Bronchial epithelial cell (primary cell): ENCODE measurements at regions not wholly inside any gene's neighbourhood (a gene's known extent, or its start where the extent isn't known, plus 50 kb on each side); places are given as distances from the start of the nearest gene placed in this dataset.

ENCODE experiments used
- DNase-seq: peaks from one replicate; pipeline ENCODE4 v3.0.0-alpha.2; 2010; ENCODE audit warnings: low read depth
- FAIRE-seq: peaks from 2 replicates; lab custom pipeline; 2011; peaks lifted over from hg19 to GRCh38; lab: Jason Lieb, UNC
- H3K27me3 ChIP-seq: 2 replicates; pipeline ENCODE4 v1.5.1; 2011; ENCODE audit warnings: low read length; ENCODE audit not compliant: control insufficient read depth, insufficient read depth
- H3K36me3 ChIP-seq: 2 replicates; pipeline ENCODE4 v1.5.1; 2011; ENCODE audit warnings: low read length; ENCODE audit not compliant: control insufficient read depth, insufficient read depth
- H3K4me3 ChIP-seq: 2 replicates; pipeline ENCODE4 v1.5.1; 2011; ENCODE audit warnings: mild to moderate bottlenecking, low read depth, low read length, control low read depth
- TF ChIP-seq, protein P1 (sequence below): IDR thresholded peaks from 2 replicates; pipeline ENCODE4 v1.5.1; 2011; ENCODE audit warnings: mild to moderate bottlenecking, moderate library complexity, low read length, control low read depth, inconsistent platforms; ENCODE audit not compliant: insufficient read depth, severe bottlenecking

DNA sequence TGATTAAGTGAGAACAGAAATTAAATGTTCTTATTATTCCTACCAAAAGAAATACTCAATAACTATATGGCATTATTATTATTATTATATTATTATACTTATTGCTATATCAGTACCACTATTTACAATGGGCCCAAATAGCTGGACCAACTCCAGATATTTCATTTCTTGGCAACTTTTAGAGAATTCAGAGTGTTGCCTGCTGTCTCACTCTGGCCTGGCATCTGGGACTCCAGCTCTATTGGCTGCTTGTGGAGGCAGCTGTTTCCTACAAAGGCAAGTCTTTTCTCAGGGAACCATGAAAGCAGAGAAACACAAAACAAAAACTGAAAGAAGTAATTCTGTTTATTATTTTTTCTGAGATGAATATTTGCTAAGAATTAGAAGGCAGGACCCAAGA lies 105.1 kb upstream of the SORCS1 start:
- H3K4me3 ChIP-seq = no peak overlapping the region
- H3K36me3 ChIP-seq = no peaks in the 10 kb centered on the region
- FAIRE-seq (no peak), DNase-seq (no peak)
- TF ChIP-seq, protein P1, sequence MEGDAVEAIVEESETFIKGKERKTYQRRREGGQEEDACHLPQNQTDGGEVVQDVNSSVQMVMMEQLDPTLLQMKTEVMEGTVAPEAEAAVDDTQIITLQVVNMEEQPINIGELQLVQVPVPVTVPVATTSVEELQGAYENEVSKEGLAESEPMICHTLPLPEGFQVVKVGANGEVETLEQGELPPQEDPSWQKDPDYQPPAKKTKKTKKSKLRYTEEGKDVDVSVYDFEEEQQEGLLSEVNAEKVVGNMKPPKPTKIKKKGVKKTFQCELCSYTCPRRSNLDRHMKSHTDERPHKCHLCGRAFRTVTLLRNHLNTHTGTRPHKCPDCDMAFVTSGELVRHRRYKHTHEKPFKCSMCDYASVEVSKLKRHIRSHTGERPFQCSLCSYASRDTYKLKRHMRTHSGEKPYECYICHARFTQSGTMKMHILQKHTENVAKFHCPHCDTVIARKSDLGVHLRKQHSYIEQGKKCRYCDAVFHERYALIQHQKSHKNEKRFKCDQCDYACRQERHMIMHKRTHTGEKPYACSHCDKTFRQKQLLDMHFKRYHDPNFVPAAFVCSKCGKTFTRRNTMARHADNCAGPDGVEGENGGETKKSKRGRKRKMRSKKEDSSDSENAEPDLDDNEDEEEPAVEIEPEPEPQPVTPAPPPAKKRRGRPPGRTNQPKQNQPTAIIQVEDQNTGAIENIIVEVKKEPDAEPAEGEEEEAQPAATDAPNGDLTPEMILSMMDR = no peak
- H3K27me3 ChIP-seq = no peaks in the 10 kb centered on the region

DNA sequence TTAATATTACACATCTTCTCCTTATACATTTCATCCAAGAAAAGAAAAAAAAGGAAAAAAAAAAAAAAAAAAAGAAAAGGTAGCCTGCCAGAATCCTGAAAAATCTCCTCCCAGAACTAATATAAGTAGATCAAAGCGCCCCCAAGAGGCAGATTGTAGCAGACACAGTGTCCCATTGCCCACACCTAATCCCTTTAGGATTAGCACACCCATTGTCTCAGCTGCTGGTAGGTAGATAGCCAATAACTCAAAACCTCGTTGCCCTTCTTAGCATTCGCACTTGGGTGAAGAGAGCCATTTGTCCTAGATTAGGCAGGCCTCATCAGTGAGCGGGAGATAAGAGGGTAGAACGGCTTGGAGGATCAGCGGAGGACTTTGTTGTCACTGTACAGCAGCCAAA lies 100.2 kb upstream of the SORCS1 start:
- Histone ChIP-seq H3K36me3 (no peaks in the 10 kb centered on the region), H3K4me3 (no peak overlapping the region), H3K27me3 (no peaks in the 10 kb centered on the region)
- TF ChIP-seq, protein P1 = no peak
- no peak for FAIRE-seq
- DNase-seq = no peak

GRCh38 chr10:107244122-107244521 lies 79.6 kb upstream of the SORCS1 start:
- TF ChIP-seq, protein P1 = no peak
- no peaks in the 10 kb centered on the region for H3K27me3 ChIP-seq
- no peak for FAIRE-seq

GRCh38 chr10:107238275-107238674 lies 73.8 kb upstream of the SORCS1 start:
- FAIRE-seq (no peak), DNase-seq (no peak)
- TF ChIP-seq, protein P1 = no peak
- no peaks in the 10 kb centered on the region for H3K27me3 ChIP-seq
- H3K4me3 ChIP-seq = no peak overlapping the region
- H3K36me3 ChIP-seq = no peaks in the 10 kb centered on the region

More at GRCh38 chr10:107244122-107244521, 79.6 kb upstream of the SORCS1 start:
- Histone ChIP-seq H3K4me3 (no peak overlapping the region), H3K36me3 (no peaks in the 10 kb centered on the region)
- DNase-seq = no peak

DNA sequence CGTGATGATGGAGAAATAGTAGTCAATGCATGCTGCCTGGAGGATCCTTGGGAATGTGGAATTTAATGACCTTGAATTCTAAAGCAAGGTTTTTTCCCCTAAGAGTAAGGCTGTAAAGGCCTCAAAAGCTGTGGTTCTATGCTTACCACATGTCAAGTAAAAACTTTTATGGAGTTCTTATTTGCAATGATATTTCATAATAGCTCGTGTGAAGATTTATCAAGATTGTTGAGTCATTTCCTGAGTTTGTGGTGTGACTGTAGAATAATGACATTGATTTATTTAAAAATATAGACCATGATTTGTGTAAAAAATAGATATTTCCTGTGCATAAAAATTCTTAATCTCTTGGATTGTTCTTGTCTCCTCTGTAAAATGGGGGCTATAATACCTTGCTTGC lies 67.5 kb upstream of the SORCS1 start:
- FAIRE-seq (no peak), DNase-seq (peak; percentile 9)
- TF ChIP-seq, protein P1 = no peak
- Histone ChIP-seq H3K36me3 (no peaks in the 10 kb centered on the region), H3K27me3 (no peaks in the 10 kb centered on the region), H3K4me3 (no peak overlapping the region)

DNA sequence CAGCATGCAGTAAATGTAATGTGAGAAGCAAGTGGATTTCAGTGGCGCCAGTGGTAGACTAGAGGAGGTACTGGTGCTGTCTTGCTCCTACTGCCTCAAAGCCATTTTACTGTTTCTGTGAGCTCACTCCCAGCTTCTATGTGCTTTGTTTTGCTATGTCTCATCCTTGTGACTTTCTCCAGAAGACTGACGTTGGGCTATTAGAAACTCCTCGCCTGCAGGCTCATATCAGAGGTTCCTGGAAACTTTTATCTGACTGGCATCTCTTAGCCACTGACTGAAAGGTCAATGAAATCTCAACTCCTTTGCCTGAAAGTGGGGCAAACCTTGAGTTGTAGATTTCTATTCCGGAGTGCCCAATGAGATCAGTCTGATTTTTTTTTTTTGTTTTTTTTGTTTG lies 66.4 kb upstream of the SORCS1 start:
- Histone ChIP-seq H3K27me3 (no peaks in the 10 kb centered on the region), H3K4me3 (no peak overlapping the region), H3K36me3 (no peaks in the 10 kb centered on the region)
- TF ChIP-seq, protein P1 = no peak
- FAIRE-seq (no peak), DNase-seq (no peak)
